ENCODE measurements at regions not wholly inside any gene's neighbourhood (a gene's known extent, or its start where the extent isn't known, plus 50 kb on each side); places are given as distances from the start of the nearest gene placed in this dataset.

DNA sequence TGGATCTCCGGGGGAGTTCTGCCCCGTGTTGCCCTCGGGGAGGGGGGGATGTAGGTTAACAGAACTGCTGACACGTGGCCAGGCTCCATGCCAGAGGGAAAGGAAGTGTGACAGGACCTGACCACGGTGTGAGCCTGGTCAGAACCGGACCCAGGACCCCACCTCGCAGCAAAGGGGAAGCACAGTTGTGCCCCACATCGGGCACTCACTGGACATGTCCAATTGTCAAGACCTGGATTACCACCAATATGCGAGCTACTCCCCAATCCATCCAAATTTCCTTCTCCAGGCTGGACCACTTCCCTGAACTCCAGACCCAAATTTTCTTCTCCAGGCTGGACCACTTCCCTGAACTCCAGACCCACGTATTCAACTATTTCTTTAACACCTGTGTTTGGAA is 78.8 kb upstream of the PIWIL1 start:
- TF ChIP-seq, protein P1, sequence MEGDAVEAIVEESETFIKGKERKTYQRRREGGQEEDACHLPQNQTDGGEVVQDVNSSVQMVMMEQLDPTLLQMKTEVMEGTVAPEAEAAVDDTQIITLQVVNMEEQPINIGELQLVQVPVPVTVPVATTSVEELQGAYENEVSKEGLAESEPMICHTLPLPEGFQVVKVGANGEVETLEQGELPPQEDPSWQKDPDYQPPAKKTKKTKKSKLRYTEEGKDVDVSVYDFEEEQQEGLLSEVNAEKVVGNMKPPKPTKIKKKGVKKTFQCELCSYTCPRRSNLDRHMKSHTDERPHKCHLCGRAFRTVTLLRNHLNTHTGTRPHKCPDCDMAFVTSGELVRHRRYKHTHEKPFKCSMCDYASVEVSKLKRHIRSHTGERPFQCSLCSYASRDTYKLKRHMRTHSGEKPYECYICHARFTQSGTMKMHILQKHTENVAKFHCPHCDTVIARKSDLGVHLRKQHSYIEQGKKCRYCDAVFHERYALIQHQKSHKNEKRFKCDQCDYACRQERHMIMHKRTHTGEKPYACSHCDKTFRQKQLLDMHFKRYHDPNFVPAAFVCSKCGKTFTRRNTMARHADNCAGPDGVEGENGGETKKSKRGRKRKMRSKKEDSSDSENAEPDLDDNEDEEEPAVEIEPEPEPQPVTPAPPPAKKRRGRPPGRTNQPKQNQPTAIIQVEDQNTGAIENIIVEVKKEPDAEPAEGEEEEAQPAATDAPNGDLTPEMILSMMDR (conservative IDR thresholded peaks at IDR 0.05): no peak
- TF ChIP-seq ZFX (IDR thresholded peaks at IDR 0.05): no peak
- H3K27ac ChIP-seq: no peak overlapping the region

DNA sequence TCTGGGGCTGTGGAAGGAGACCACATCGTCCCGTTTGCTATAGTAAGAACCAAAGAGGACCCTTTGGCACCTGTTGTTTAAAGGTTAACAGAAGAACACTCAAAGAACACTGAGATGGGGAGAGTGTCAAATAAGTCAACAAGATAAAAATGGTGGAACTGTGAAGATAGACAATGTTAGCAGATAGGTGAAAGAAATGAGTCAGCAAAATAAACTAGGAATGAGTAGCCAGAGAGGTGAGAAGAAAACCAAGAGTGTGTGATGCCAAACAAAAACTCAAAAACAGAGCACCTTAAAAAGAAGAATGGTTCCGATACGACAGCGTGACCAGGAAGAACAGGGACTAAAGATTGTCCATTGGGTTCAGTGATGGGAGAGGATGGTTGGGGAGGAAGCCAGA is 74.7 kb upstream of the PIWIL1 start:
- TF ChIP-seq, protein P1 (conservative IDR thresholded peaks at IDR 0.05): no peak
- no peak for TF ChIP-seq ZFX (IDR thresholded peaks at IDR 0.05)
- no peak overlapping the region for H3K27ac ChIP-seq

DNA sequence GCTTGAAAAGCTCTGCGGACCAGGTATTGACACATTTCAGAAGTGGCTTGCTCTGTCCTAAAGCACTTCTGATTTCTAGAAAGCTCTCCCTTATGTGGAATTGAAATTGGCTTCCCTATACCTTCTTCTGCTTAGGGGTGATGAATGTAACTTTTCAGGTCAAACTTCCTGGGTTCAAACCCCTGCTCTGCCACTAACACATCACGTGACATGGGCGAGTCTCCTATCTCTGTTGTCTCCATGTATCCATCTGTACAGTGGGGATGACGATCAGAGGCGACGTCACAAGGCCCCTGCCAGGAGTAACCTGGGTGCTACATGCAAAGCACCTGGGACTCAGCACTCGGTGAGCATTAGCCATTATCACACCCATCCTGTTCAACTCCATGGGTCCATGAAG is 73.7 kb upstream of the PIWIL1 start:
- no peak for TF ChIP-seq ZFX (IDR thresholded peaks at IDR 0.05)
- TF ChIP-seq, protein P1 (conservative IDR thresholded peaks at IDR 0.05): no peak
- H3K27ac ChIP-seq: no peak overlapping the region

DNA sequence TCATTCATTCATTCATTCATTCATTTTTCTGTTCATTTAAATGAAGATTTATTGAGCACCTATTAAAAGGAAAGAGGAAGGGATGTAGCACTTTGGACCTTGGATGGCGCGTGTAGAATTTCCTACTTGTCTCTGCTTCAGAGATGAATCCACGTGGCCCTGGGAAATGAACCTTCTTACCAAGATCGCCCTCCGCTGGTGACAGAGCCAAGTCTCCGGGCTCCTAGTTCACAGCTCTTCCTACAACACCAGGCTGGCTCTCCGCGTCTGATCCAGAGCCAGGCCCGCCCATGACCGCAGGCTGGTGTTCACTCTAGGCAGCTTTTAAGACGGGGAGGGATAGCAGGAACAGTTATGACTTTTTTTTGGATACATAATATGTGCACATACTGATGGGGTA is 70.9 kb upstream of the PIWIL1 start:
- H3K27ac ChIP-seq: no peak overlapping the region
- TF ChIP-seq, protein P1 (conservative IDR thresholded peaks at IDR 0.05): no peak
- TF ChIP-seq ZFX (IDR thresholded peaks at IDR 0.05): no peak

DNA sequence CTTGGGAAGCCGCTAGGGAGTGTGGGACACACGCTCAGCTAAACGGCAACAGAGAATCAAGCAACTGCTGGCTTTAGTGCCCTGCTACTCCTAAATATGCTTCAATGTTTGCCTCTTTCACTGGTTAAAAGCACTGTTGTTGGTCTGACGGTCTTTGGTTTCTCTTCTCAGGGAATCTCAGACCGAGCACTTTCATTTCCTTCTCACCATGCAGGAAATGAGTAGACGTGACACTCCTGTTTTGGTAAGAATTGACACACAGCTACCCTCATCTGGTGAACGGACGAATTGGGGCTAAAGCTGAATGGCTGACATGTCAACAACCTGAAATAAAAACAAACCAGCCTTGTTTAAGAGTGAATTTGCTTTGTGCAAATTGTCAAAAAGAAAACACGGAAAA is 57.5 kb upstream of the PIWIL1 start:
- no peak for TF ChIP-seq ZFX (IDR thresholded peaks at IDR 0.05)
- TF ChIP-seq, protein P1 (conservative IDR thresholded peaks at IDR 0.05): no peak
- no peak overlapping the region for H3K27ac ChIP-seq

DNA sequence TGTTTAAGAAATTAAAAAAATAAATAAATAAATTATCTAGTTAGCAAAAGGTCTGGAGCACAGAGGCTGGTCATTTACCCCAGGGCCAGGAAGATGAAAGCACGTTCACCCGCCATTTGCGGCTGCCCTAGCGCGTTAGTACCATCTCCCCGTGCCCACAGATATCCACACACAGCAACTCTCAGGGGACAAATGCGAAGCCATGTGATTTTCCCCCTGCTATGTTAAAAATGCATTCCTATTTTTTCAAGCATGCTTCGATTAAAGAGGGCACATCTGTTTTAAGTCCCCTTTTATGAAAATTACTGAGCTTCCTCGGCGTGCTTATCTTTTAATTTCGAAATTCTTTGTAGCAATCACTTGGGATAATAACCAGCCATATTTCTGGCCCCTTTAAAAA is 56.9 kb upstream of the PIWIL1 start:
- no peak for TF ChIP-seq ZFX (IDR thresholded peaks at IDR 0.05)
- TF ChIP-seq, protein P1 (conservative IDR thresholded peaks at IDR 0.05): no peak
- no peak overlapping the region for H3K27ac ChIP-seq

DNA sequence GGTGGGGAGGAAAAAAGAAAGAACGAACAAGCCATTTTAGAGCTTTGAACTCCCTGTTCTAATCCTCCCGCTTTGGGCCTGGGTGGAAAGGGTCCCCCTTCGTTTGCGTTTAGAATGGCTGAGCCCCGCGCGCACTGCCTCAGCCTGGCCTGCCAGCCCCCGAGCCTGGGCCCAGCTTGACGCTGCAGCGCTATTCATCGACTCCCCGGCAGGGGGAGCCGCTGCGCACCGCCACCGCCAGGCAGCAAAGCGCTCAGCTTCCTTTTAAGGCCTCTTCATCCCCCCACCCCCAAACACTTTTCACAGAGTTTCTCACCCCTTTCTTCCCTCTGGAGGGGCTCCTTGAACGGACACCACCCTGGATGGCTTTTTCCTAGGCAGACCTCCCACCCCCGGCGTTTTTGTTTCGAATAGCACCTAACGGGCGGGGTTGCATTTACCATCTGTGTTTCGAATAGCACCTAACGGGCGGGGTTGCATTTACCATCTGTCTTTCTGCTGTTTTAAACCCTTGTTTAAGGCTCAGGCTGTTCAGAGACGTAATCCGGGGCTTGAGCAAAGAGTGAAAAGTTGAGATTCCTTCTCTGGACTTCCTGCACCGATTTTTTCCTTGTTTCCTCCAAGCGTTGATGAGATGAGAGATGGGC is 56.4 kb upstream of the PIWIL1 start:
- TF ChIP-seq, protein P1 (conservative IDR thresholded peaks at IDR 0.05): peak; percentile 92
- no peak for TF ChIP-seq ZFX (IDR thresholded peaks at IDR 0.05)
- H3K27ac ChIP-seq: no peak overlapping the region

All from C4-2B (cell line).